Activated naive CD8-positive, alpha-beta T cell treated with anti-CD3 and anti-CD28 coated beads, Interleukin-2, amount 10 ng/mL, durations not matched to agents 7 days and 5 days (primary cell): ENCODE measurements at regions not wholly inside any gene's neighbourhood (a gene's known extent, or its start where the extent isn't known, plus 50 kb on each side); places are given as distances from the start of the nearest gene placed in this dataset.

ENCODE experiments used
- ATAC-seq: fragments of 150-1000 bp; cut with Tn5 transposase; one replicate; pipeline ENCODE4 v1.10.0; 2021; ENCODE audit warnings: low read depth, moderate library complexity
- POLR2A ChIA-PET: fragments of 350-600 bp; sonication (Branson Sonifier 250); formaldehyde crosslinking; loops from one replicate; lab custom pipeline; 2021; ENCODE audit warnings: antibody characterized with exemption; lab: Charles Lee
- DNase-seq: peaks from one replicate; pipeline ENCODE4 v3.0.0; 2021
- H3K27ac Mint-ChIP-seq: one replicate; pipeline ENCODE4 v1.8.0; 2022; ENCODE audit warnings: mild to moderate bottlenecking, mixed read lengths
- H3K27me3 Mint-ChIP-seq: one replicate; pipeline ENCODE4 v1.8.0; 2022; ENCODE audit warnings: mild to moderate bottlenecking, moderate library complexity, mixed read lengths
- H3K36me3 Mint-ChIP-seq: one replicate; pipeline ENCODE4 v1.8.0; 2021; ENCODE audit warnings: mild to moderate bottlenecking, mixed read lengths
- H3K4me1 Mint-ChIP-seq: one replicate; pipeline ENCODE4 v1.8.0; 2021; ENCODE audit warnings: mixed read lengths
- H3K4me3 Mint-ChIP-seq: one replicate; pipeline ENCODE4 v1.8.0; 2022; ENCODE audit warnings: mild to moderate bottlenecking, moderate library complexity, mixed read lengths
- H3K9me3 Mint-ChIP-seq: one replicate; pipeline ENCODE4 v1.8.0; 2021; ENCODE audit warnings: mixed read lengths

DNA sequence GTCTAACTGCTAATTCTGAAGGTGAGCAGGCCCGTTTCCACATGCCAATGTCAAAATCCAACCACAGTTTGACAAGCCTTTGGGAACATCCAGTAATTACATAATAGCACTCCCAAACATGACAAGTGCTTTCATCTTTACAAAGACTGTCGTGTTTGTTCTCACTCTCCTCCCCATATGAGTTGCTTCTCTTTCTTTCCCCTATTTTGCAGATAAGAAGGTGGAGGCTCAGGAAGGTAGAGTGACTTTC lies 55.9 kb upstream of the CD44 start:
- Mint-ChIP-seq H3K36me3 (peaks cover 21% of the 10 kb centered on the region), H3K9me3 (peaks cover 8% of the 10 kb centered on the region), H3K4me1 (peaks cover 76% of the 10 kb centered on the region), H3K27me3 (no peaks in the 10 kb centered on the region), H3K27ac (peak overlapping the region; percentile 90), H3K4me3 (peak overlapping the region; percentile 79)
- DNase-seq (no peak), ATAC-seq (no peak)
- POLR2A ChIA-PET, result interaction anchor here (0.9 to 4.9 kb wide), 10 partner anchors 25 to 92 kb away, joined by 3 to 50 read pairs (median 8); partner anchors contain the start of gene CD44

DNA sequence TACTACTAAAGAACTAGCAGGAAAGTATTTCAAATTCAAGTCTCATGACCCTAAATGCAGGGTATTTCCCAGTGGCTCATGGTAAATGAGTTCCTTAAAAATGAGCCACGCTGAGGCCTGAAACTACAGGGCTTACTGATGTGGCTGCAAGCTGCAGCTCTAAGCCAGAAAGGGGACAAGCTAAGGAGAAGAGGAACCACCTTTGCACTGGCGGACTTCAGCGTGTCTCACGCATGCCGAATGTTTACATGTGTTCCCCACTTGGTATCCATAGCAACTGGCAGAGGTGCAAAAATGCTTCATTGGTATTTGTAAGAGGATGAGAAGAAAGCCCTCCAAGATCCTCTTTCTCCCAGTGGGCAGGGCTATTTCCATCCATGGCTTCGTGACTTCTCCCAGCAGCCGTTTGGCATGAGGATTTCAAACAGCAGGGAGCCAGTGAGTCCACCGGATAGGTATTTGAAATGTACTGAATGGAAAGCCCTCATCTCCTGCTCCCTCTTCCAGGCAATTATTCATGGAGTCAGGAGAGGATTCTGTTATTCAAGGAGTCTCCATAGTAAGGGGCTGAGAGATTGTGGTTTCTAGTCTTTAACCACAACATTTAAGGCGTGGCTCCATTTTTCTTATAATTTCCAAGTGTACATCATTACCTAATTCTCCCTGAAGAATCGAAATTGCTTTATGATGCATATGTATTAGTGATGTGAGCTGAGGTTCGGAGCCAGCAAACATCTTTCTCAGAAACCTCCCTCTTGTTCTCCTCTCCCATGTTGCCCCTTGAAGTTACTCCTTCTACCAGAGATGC lies 55.3 kb upstream of the CD44 start:
- POLR2A ChIA-PET, result interaction anchor here (0.9 to 4.9 kb wide), 11 partner anchors 25 to 91 kb away, joined by 3 to 50 read pairs (median 7); partner anchors contain the start of gene CD44
- peaks cover 13% of the 10 kb centered on the region for H3K9me3 Mint-ChIP-seq
- DNase-seq, result peak; percentile 54
- no peaks in the 10 kb centered on the region for H3K27me3 Mint-ChIP-seq
- peak overlapping the region; percentile 79 for H3K4me3 Mint-ChIP-seq
- H3K4me1 Mint-ChIP-seq, result peaks cover 76% of the 10 kb centered on the region
- peaks cover 21% of the 10 kb centered on the region for H3K36me3 Mint-ChIP-seq
- H3K27ac Mint-ChIP-seq, result peak overlapping the region; percentile 90
- ATAC-seq, result peak; percentile 66

DNA sequence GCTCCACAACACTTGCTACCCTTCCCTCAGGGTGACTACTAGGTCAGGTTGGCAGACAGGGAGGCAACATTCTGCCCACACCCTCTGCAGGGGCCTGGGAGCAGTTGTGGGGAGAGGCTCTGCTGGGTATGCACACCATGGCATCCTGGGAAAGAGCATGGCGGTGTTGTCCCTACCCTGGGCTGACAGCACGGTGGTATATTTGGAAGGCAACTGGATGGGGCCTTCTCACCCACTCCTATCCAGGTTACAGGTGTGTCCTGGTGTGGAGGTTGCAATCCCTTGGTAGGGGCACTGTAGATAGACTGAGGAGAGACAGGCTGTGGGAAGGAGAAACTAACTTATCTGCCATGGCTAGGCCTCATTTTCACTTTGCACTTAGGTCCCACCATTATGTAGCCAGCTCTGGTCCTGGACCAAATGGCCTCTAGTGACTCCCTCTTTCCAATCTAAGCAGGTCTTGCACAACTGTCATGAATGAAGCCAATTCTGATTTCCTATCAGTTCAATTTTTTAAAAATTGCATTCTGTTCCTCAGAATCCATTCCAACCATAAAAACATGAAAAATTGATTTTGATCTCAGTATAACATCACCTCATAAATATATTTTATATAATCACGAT lies 54.0 kb upstream of the CD44 start:
- no peak overlapping the region for H3K4me3 Mint-ChIP-seq
- H3K27ac Mint-ChIP-seq, result peak overlapping the region; percentile 43
- ATAC-seq, result no peak

DNA sequence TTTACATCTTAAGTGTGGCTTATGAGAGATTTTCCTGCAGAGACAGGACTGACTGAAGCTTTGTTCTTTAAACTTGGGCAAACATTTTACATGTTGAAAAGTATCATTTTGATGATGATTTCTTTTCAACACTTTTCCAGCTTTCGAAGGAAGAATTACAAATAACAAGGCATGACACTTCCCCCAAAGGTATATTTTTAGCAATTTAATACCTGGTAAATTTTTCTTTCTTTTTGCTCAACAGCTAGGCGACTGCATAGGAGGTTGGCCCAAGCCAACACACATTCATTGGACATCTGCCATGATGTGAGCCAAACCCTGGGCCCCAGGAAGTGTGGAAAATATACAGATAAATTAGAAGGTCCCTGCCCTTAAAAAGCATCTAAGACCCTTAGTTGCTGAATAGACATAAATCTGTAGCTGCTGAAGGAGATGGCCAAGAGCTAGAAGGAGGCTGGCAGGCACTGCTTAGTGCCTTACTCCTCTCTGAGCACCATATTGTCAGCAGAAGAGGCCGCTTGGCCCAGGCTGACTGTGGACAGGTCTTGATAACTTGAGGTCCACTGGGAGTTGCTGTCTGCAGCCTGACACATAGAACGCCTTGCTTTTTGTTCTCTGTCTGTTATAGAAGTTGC lies 53.3 kb upstream of the CD44 start:
- POLR2A ChIA-PET, result interaction anchor here (4.9 kb wide), 1 partner anchor 55 kb away, joined by 50 read pairs; the partner anchor contains the start of gene CD44
- H3K36me3 Mint-ChIP-seq, result peaks cover 15% of the 10 kb centered on the region
- DNase-seq (no peak), ATAC-seq (no peak)
- peaks cover 11% of the 10 kb centered on the region for H3K9me3 Mint-ChIP-seq
- no peaks in the 10 kb centered on the region for H3K27me3 Mint-ChIP-seq
- H3K4me1 Mint-ChIP-seq, result peaks cover 59% of the 10 kb centered on the region
- no peak overlapping the region for H3K27ac Mint-ChIP-seq
- no peak overlapping the region for H3K4me3 Mint-ChIP-seq

More for the DNA sequence above, 54.0 kb upstream of the CD44 start:
- POLR2A ChIA-PET, result interaction anchor here (1.6 to 4.9 kb wide), 2 partner anchors 37 to 55 kb away, joined by 4 to 50 read pairs; partner anchors contain the start of gene CD44
- no peak for DNase-seq
- Mint-ChIP-seq H3K4me1 (peaks cover 65% of the 10 kb centered on the region), H3K27me3 (no peaks in the 10 kb centered on the region), H3K36me3 (peaks cover 18% of the 10 kb centered on the region), H3K9me3 (peaks cover 13% of the 10 kb centered on the region)

DNA sequence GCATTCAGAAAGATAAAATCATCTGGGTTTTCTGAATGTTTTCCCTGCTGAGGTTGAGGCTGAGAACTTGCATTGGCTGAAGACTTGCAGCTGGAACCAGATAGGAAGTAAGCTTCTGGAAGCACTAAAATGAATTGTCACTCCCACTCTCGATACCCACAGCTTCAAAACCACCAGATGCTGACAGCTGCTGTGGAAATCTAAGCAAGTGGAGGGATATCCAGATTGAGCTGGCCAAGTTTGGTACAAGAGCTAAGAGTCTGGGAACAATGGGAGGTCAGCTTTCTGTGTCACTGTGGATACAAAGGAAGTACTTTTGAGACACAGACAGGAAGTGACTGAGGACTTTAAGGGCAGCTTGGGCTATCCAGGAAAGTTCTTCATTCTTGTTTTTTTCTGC lies 51.3 kb upstream of the CD44 start:
- peaks cover 49% of the 10 kb centered on the region for H3K4me1 Mint-ChIP-seq
- POLR2A ChIA-PET, result interaction anchor here (1.1 kb wide), 1 partner anchor 40 kb away, joined by 3 read pairs; no protein-coding TSS in a partner anchor

DNA sequence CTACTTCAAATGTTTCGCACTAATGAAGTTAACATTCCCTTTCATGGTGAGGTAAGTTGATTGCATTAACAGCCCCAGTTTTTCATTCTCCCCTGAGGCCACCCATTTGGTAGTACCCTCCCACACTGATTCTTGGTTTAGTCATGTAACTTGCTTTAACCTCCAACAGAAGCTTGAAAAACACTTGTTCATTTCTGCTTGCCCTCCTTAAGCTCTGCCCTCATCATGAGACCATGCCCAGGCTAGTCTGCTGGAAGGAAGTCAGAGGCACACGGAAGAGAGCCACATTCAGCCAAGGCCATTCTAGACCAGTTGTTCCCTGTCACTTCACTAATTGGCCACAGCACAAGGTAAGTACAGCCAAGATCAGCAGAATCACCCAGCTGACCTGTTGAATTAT lies 50.7 kb upstream of the CD44 start:
- Mint-ChIP-seq H3K27me3 (peaks cover 3% of the 10 kb centered on the region), H3K36me3 (peaks cover 10% of the 10 kb centered on the region), H3K4me1 (peaks cover 45% of the 10 kb centered on the region), H3K9me3 (peaks cover 16% of the 10 kb centered on the region), H3K4me3 (no peak overlapping the region), H3K27ac (peak overlapping the region; percentile 36)
- POLR2A ChIA-PET, result interaction anchor here (1.1 kb wide), 2 partner anchors 41 to 76 kb away, joined by 3 read pairs; no protein-coding TSS in a partner anchor
- ATAC-seq (no peak), DNase-seq (no peak)

More for the DNA sequence above, 51.3 kb upstream of the CD44 start:
- Mint-ChIP-seq H3K27me3 (peaks cover under 1% of the 10 kb centered on the region), H3K27ac (peak overlapping the region; percentile 36), H3K9me3 (peaks cover 13% of the 10 kb centered on the region), H3K4me3 (no peak overlapping the region), H3K36me3 (peaks cover 9% of the 10 kb centered on the region)
- DNase-seq (no peak), ATAC-seq (no peak)

DNA sequence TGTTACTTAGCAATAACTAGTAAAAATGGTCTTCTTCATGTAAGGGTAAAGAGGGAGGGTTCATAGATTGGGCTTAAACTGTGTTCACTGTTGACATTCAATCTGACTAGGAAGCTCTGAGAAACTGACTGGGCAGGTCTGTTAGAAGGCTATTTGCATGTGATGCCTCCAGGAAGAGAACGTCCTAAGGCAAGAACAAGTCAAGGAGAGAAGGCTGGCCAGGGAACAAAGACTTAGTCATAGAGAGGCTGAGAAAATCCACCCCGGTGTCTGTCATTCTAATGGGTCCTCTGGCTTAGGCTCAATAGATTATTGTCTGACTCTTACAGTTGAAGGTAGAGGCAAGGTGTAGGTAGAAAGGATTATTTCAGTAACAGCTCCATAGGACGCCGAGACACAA lies 50.3 kb upstream of the CD44 start:
- H3K27ac Mint-ChIP-seq, result peak overlapping the region; percentile 36
- ATAC-seq, result no peak
- peaks cover 40% of the 10 kb centered on the region for H3K4me1 Mint-ChIP-seq
- DNase-seq, result no peak
- peaks cover 18% of the 10 kb centered on the region for H3K9me3 Mint-ChIP-seq
- H3K27me3 Mint-ChIP-seq, result peaks cover 3% of the 10 kb centered on the region
- peaks cover 14% of the 10 kb centered on the region for H3K36me3 Mint-ChIP-seq
- POLR2A ChIA-PET, result interaction anchor here (1.1 kb wide), 1 partner anchor 76 kb away, joined by 3 read pairs; no protein-coding TSS in a partner anchor
- no peak overlapping the region for H3K4me3 Mint-ChIP-seq
